H9 (cell line): ENCODE measurements at regions not wholly inside any gene's neighbourhood (a gene's known extent, or its start where the extent isn't known, plus 50 kb on each side); places are given as distances from the start of the nearest gene placed in this dataset.

Experiments used
- DNase-seq: peaks from one replicate; pipeline ENCODE4 v3.0.0-alpha.2; 2017
- H2AFZ ChIP-seq: one replicate; pipeline ENCODE4 v1.6.1; 2013; ENCODE audit warnings: mild to moderate bottlenecking, low read length, control low read depth, moderate library complexity
- H2AK5ac ChIP-seq: 2 replicates; pipeline ENCODE4 v1.6.1; 2013; ENCODE audit warnings: low read length, control low read depth, mixed read lengths; ENCODE audit not compliant: insufficient read length
- H2BK120ac ChIP-seq: one replicate; pipeline ENCODE4 v1.6.1; 2013; ENCODE audit warnings: low read depth, mild to moderate bottlenecking, low read length, control low read depth, inconsistent platforms; ENCODE audit not compliant: poor library complexity, severe bottlenecking
- H2BK12ac ChIP-seq: 2 replicates; pipeline ENCODE4 v1.6.1; 2013; ENCODE audit warnings: low read length, control low read depth, mixed read lengths, low read depth; ENCODE audit not compliant: insufficient read length
- H2BK15ac ChIP-seq: 2 replicates; pipeline ENCODE4 v1.6.1; 2013; ENCODE audit warnings: low read depth, low read length, control low read depth
- H2BK20ac ChIP-seq: one replicate; pipeline ENCODE4 v1.6.1; 2013; ENCODE audit warnings: low read depth, mild to moderate bottlenecking, low read length, control low read depth, inconsistent platforms; ENCODE audit not compliant: poor library complexity, severe bottlenecking
- H2BK5ac ChIP-seq: 2 replicates; pipeline ENCODE4 v1.6.1; 2013; ENCODE audit warnings: low read length, control low read depth, mixed read lengths; ENCODE audit not compliant: insufficient read length
- H3K14ac ChIP-seq: 2 replicates; pipeline ENCODE4 v1.6.1; 2013; ENCODE audit warnings: low read length, control low read depth; ENCODE audit not compliant: insufficient read depth
- H3K18ac ChIP-seq: 2 replicates; pipeline ENCODE4 v1.6.1; 2013; ENCODE audit warnings: low read depth, mild to moderate bottlenecking, mixed read lengths, low read length, control low read depth; ENCODE audit not compliant: insufficient read length
- H3K23ac ChIP-seq: 2 replicates; pipeline ENCODE4 v1.6.1; 2013; ENCODE audit warnings: low read length, control low read depth, mixed read lengths, low read depth; ENCODE audit not compliant: insufficient read length
- H3K23me2 ChIP-seq: 2 replicates; pipeline ENCODE4 v1.6.1; 2013; ENCODE audit warnings: low read depth, mild to moderate bottlenecking, mixed read lengths, low read length, control low read depth; ENCODE audit not compliant: insufficient read length, poor library complexity, severe bottlenecking
- H3K27ac ChIP-seq: 2 replicates; pipeline ENCODE4 v1.5.1; 2013; ENCODE audit warnings: low read length, control low read depth, mixed read lengths, low read depth; ENCODE audit not compliant: insufficient read length
- H3K27me3 ChIP-seq: 2 replicates; pipeline ENCODE4 v1.6.1; 2013; ENCODE audit warnings: low read length, control low read depth, inconsistent platforms; ENCODE audit not compliant: insufficient read depth
- H3K4ac ChIP-seq: 2 replicates; pipeline ENCODE4 v1.6.1; 2013; ENCODE audit warnings: low read depth, mild to moderate bottlenecking, control low read depth, inconsistent platforms, low read length, moderate library complexity
- H3K4me1 ChIP-seq: 2 replicates; pipeline ENCODE4 v1.6.1; 2013; ENCODE audit warnings: low read length, control low read depth, inconsistent platforms; ENCODE audit not compliant: insufficient read depth
- H3K4me2 ChIP-seq: 2 replicates; pipeline ENCODE4 v1.6.1; 2013; ENCODE audit warnings: low read length, control low read depth, mixed read lengths; ENCODE audit not compliant: insufficient read length, insufficient read depth
- H3K56ac ChIP-seq: 2 replicates; pipeline ENCODE4 v1.6.1; 2013; ENCODE audit warnings: low read depth, mild to moderate bottlenecking, mixed read lengths, low read length, control low read depth; ENCODE audit not compliant: insufficient read length
- H3K79me1 ChIP-seq: 2 replicates; pipeline ENCODE4 v1.6.1; 2013; ENCODE audit warnings: low read depth, mild to moderate bottlenecking, moderate library complexity, low read length, control low read depth, inconsistent platforms; ENCODE audit not compliant: insufficient read depth, poor library complexity, severe bottlenecking
- H3K79me2 ChIP-seq: 2 replicates; pipeline ENCODE4 v1.6.1; 2013; ENCODE audit warnings: low read length, control low read depth, inconsistent platforms; ENCODE audit not compliant: insufficient read depth
- H3K9ac ChIP-seq: 2 replicates; pipeline ENCODE4 v1.6.1; 2013; ENCODE audit warnings: low read length, control low read depth, mixed read lengths; ENCODE audit not compliant: insufficient read length; ENCODE audit errors: extremely low read depth
- H3K9me3 ChIP-seq: one replicate; pipeline ENCODE4 v1.6.1; 2013; ENCODE audit warnings: low read depth, low read length, inconsistent platforms; ENCODE audit not compliant: control insufficient read depth
- H3T11ph ChIP-seq: one replicate; pipeline ENCODE4 v1.6.1; 2013; ENCODE audit warnings: mild to moderate bottlenecking, low read length, control low read depth, inconsistent platforms
- H4K20me1 ChIP-seq: one replicate; pipeline ENCODE4 v1.6.1; 2013; ENCODE audit not compliant: control insufficient read depth, insufficient read length, insufficient read depth
- H4K5ac ChIP-seq: 2 replicates; pipeline ENCODE4 v1.6.1; 2013; ENCODE audit warnings: low read depth, mild to moderate bottlenecking, mixed read lengths, low read length, control low read depth; ENCODE audit not compliant: insufficient read length
- H4K8ac ChIP-seq: replicated peaks from 2 replicates; pipeline ENCODE4 v1.6.1; 2013; ENCODE audit warnings: low read length, control low read depth, mixed read lengths, low read depth; ENCODE audit not compliant: insufficient read length
- H4K91ac ChIP-seq: 2 replicates; pipeline ENCODE4 v1.6.1; 2013; ENCODE audit warnings: low read depth, mild to moderate bottlenecking, moderate library complexity, mixed read lengths, low read length, control low read depth; ENCODE audit not compliant: insufficient read length
- H3K27ac Mint-ChIP-seq, 3 experiments: 2 replicates in 2 of 3; 3 replicates in 1 of 3; pipeline ENCODE4 v1.8.0; 2020 to 2021; ENCODE audit warnings: mixed read lengths in 3 of 3, mild to moderate bottlenecking in 1 of 3, moderate library complexity in 1 of 3
- H3K27me3 Mint-ChIP-seq: 2 replicates; pipeline ENCODE4 v1.8.0; 2021; ENCODE audit warnings: low read depth, mild to moderate bottlenecking, moderate library complexity, mixed read lengths
- H3K36me3 Mint-ChIP-seq, 3 experiments: 2 replicates in 2 of 3; 3 replicates in 1 of 3; pipeline ENCODE4 v1.8.0; 2020 to 2021; ENCODE audit warnings: low read depth in 3 of 3, mixed read lengths in 3 of 3; ENCODE audit not compliant: insufficient read depth in 1 of 3
- H3K4me1 Mint-ChIP-seq, 2 experiments: 2 replicates each; pipeline ENCODE4 v1.8.0; 2020; ENCODE audit warnings: mixed read lengths in 2 of 2
- H3K4me3 Mint-ChIP-seq, 2 experiments: 2 replicates in 1 of 2; 3 replicates in 1 of 2; pipeline ENCODE4 v1.8.0; 2020 to 2021; ENCODE audit warnings: mild to moderate bottlenecking in 2 of 2, mixed read lengths in 2 of 2, moderate library complexity in 1 of 2
- H3K9me3 Mint-ChIP-seq, 2 experiments: 2 replicates in 1 of 2; 3 replicates in 1 of 2; pipeline ENCODE4 v1.8.0; 2020; ENCODE audit warnings: mild to moderate bottlenecking in 2 of 2, mixed read lengths in 2 of 2, moderate library complexity in 1 of 2
- CTCF ChIP-seq: fragments of 200-600 bp; sonication (generic); conservative IDR thresholded peaks from 3 replicates; pipeline ENCODE4 v1.8.0; 2021; ENCODE audit warnings: antibody characterized with exemption, mild to moderate bottlenecking
- WGBS: extraction: QIAGEN DNeasy Blood & Tissue Kit; methylation state at CpG from one replicate; pipeline ENCODE4 v1.1.7; 2013; ENCODE audit warnings: missing lambda C conversion rate, low lambda C conversion rate, mixed read lengths; ENCODE audit not compliant: insufficient read length; ENCODE audit errors: extremely low coverage; 5-methylcytosine and 5-hydroxymethylcytosine counted together

GRCh38 chr6:140201787-140202458, 827.5 kb upstream of the CITED2 start:
- Histone ChIP-seq H4K5ac (no peak overlapping the region), H3K56ac (no peak overlapping the region), H3K9ac (no peak overlapping the region), H3K79me1 (no peaks in the 10 kb centered on the region), H3K27ac (no peak overlapping the region), H2AK5ac (no peak overlapping the region), H2BK15ac (no peak overlapping the region), H3K27me3 (no peaks in the 10 kb centered on the region), H3K9me3 (no peaks in the 10 kb centered on the region), H3T11ph (no peak overlapping the region), H3K14ac (no peak overlapping the region), H4K91ac (no peak overlapping the region), H2BK120ac (no peak overlapping the region), H3K23me2 (no peaks in the 10 kb centered on the region), H3K4me2 (no peak overlapping the region), H3K18ac (no peak overlapping the region), H3K4ac (no peak overlapping the region), H3K23ac (no peak overlapping the region), H2BK12ac (no peak overlapping the region), H2BK20ac (no peak overlapping the region), H2BK5ac (no peak overlapping the region), H3K79me2 (no peaks in the 10 kb centered on the region), H3K4me1 (no peaks in the 10 kb centered on the region), H2AFZ (no peak overlapping the region), H4K20me1 (no peaks in the 10 kb centered on the region), H4K8ac (no peak overlapping the region)
- Mint-ChIP-seq H3K4me1 (no peaks in the 10 kb centered on the region), H3K36me3 (peaks cover 0 to 6% (median 0%) of the 10 kb centered on the region in 3 experiments; a peak in 1 of 7 replicates), H3K27ac (no peak overlapping the region), H3K4me3 (no peak overlapping the region), H3K27me3 (no peaks in the 10 kb centered on the region), H3K9me3 (peaks cover 0 to 5% of the 10 kb centered on the region in 2 experiments; a peak in 3 of 5 replicates)
- TF ChIP-seq CTCF: no peak
- WGBS: no CpG with 5 or more reads among the region's 1 CpG
- no peak for DNase-seq
